ENCODE measurements at regions not wholly inside any gene's neighbourhood (a gene's known extent, or its start where the extent isn't known, plus 50 kb on each side); places are given as distances from the start of the nearest gene placed in this dataset.

DNA sequence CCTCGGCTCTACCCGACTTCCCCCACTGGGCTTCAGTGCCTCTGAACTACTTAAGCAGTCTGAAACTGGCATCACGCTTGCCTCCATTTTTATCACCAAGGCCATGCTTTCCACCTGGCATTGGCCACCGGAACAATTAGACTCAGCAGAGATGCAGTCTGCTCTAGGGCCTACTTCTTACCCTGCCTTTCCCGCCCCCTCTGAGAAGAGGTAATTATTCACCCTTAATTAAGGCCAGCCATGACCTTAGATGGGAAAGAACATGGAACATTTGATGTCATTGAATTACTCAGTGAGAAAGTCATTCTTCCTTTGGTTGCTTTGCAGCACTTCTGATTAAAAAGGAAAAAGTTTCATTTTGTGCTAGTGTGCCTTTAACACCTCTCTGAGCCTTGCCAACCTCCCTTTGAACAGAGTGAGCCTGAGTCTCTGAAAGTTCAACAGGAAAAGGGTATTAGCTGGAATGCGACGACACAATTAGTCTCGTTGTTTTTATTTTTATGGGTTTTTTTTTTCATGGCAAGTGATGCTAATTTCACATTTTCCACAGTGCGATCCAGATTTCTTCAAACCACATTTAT is 60.9 kb upstream of the TNRC6A start:
- BruUV-seq (replicated peaks): no TSS peak
- Mint-ChIP-seq H3K27me3 (ENCODE audit: unreplicated experiment) (peaks cover 20% of the 10 kb centered on the region), H3K36me3 (ENCODE audit: insufficient read depth, unreplicated experiment) (peaks cover 7% of the 10 kb centered on the region), H3K27ac (ENCODE audit: unreplicated experiment) (no peak overlapping the region), H3K4me1 (ENCODE audit: low read depth, unreplicated experiment) (peaks cover 25% of the 10 kb centered on the region), H3K4me3 (ENCODE audit: low read depth, unreplicated experiment) (no peak overlapping the region), H3K9me3 (ENCODE audit: low read depth, unreplicated experiment) (no peaks in the 10 kb centered on the region)
- CTCF ChIA-PET: interaction anchor here (1.1 to 1.2 kb wide), 2 partner anchors 13 to 22 kb away, joined by 4 to 5 read pairs; no protein-coding TSS in a partner anchor
- no peak for DNase-seq
- no peak for TF ChIP-seq CTCF (IDR thresholded peaks at IDR 0.05; ENCODE audit: unreplicated experiment)
- intact Hi-C loops (cut with micrococcal nuclease; ENCODE audit: unreplicated experiment): no loop called here

GRCh38 chr16:24670623-24671454 is 58.6 kb upstream of the TNRC6A start:
- no peaks in the 10 kb centered on the region for H3K9me3 Mint-ChIP-seq (ENCODE audit: low read depth, unreplicated experiment)
- no peak for TF ChIP-seq CTCF (IDR thresholded peaks at IDR 0.05; ENCODE audit: unreplicated experiment)
- no TSS peak for BruUV-seq (replicated peaks)
- DNase-seq: no peak
- H3K4me1 Mint-ChIP-seq (ENCODE audit: low read depth, unreplicated experiment): peaks cover 25% of the 10 kb centered on the region
- H3K36me3 Mint-ChIP-seq (ENCODE audit: insufficient read depth, unreplicated experiment): peaks cover 7% of the 10 kb centered on the region
- intact Hi-C loops (cut with micrococcal nuclease; ENCODE audit: unreplicated experiment): no loop called here
- peaks cover 20% of the 10 kb centered on the region for H3K27me3 Mint-ChIP-seq (ENCODE audit: unreplicated experiment)
- H3K27ac Mint-ChIP-seq (ENCODE audit: unreplicated experiment): no peak overlapping the region
- H3K4me3 Mint-ChIP-seq (ENCODE audit: low read depth, unreplicated experiment): no peak overlapping the region
- CTCF ChIA-PET: interaction anchor here (1.5 kb wide), 1 partner anchor 41 kb away, joined by 3 read pairs; no protein-coding TSS in a partner anchor

- H3K4me3 Mint-ChIP-seq (ENCODE audit: low read depth, unreplicated experiment): no peak overlapping the region
- CTCF ChIA-PET: no interaction called here
- no TSS peak for BruUV-seq (replicated peaks)
- H3K27ac Mint-ChIP-seq (ENCODE audit: unreplicated experiment): no peak overlapping the region
- H3K27me3 Mint-ChIP-seq (ENCODE audit: unreplicated experiment): peaks cover 25% of the 10 kb centered on the region
- TF ChIP-seq CTCF (IDR thresholded peaks at IDR 0.05; ENCODE audit: unreplicated experiment): no peak
- DNase-seq: no peak
- H3K9me3 Mint-ChIP-seq (ENCODE audit: low read depth, unreplicated experiment): no peaks in the 10 kb centered on the region
- intact Hi-C loops (cut with micrococcal nuclease; ENCODE audit: unreplicated experiment): no loop called here
- H3K36me3 Mint-ChIP-seq (ENCODE audit: insufficient read depth, unreplicated experiment): peaks cover 7% of the 10 kb centered on the region
- peaks cover 25% of the 10 kb centered on the region for H3K4me1 Mint-ChIP-seq (ENCODE audit: low read depth, unreplicated experiment)
These were observed 57.9 kb upstream of the TNRC6A start for GRCh38 chr16:24671455-24671954.

DNA sequence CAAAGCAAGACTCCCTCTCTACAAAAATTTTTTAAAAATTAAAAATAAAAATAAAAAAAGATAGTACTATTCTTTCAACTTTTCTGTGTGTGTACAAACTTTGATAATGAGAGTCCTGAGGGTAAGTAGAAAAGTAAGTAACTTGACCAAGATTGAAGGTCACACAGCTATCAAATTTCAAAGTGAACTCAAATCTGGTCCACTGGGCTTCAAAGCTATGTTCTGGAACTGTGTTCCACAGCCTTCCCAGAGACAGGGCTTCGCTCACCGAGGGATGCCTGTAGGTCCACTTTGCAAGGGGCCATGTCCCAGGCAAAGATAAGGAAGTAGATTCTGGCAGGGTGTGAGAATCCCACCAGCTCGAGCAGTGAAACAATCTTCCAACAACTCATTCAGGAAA is 56.3 kb upstream of the TNRC6A start:
- peaks cover 34% of the 10 kb centered on the region for H3K27me3 Mint-ChIP-seq (ENCODE audit: unreplicated experiment)
- H3K4me1 Mint-ChIP-seq (ENCODE audit: low read depth, unreplicated experiment): peaks cover 24% of the 10 kb centered on the region
- peaks cover 7% of the 10 kb centered on the region for H3K36me3 Mint-ChIP-seq (ENCODE audit: insufficient read depth, unreplicated experiment)
- DNase-seq: no peak
- H3K9me3 Mint-ChIP-seq (ENCODE audit: low read depth, unreplicated experiment): no peaks in the 10 kb centered on the region
- BruUV-seq (replicated peaks): no TSS peak
- TF ChIP-seq CTCF (IDR thresholded peaks at IDR 0.05; ENCODE audit: unreplicated experiment): no peak
- no peak overlapping the region for H3K4me3 Mint-ChIP-seq (ENCODE audit: low read depth, unreplicated experiment)
- H3K27ac Mint-ChIP-seq (ENCODE audit: unreplicated experiment): no peak overlapping the region
- CTCF ChIA-PET: no interaction called here
- intact Hi-C loops (cut with micrococcal nuclease; ENCODE audit: unreplicated experiment): no loop called here

Measured in Calu3 (cell line).